Neutrophil (primary cell): ENCODE measurements at regions not wholly inside any gene's neighbourhood (a gene's known extent, or its start where the extent isn't known, plus 50 kb on each side); places are given as distances from the start of the nearest gene placed in this dataset.

Source experiments
- H3K27ac ChIP-seq: fragments of 200-600 bp; sonication (generic); 2 replicates; pipeline ENCODE4 v1.5.1; 2016; ENCODE audit warnings: mild to moderate bottlenecking, moderate library complexity
- H3K27me3 ChIP-seq: fragments of 200-600 bp; sonication (generic); 2 replicates; pipeline ENCODE4 v1.6.0; 2016; ENCODE audit warnings: mild to moderate bottlenecking
- H3K36me3 ChIP-seq: fragments of 200-600 bp; sonication (generic); 2 replicates; pipeline ENCODE4 v1.5.1; 2017
- H3K4me1 ChIP-seq, 2 experiments: fragments of 200-600 bp in 1 of 2; sonication (generic) in 1 of 2; 1 replicate in 1 of 2; 2 replicates in 1 of 2; pipeline versions ENCODE4 v1.5.1 to v1.6.1; 2013 to 2016; ENCODE audit warnings: low read depth in 1 of 2, low read length in 1 of 2, mild to moderate bottlenecking in 1 of 2, moderate library complexity in 1 of 2; ENCODE audit not compliant: control insufficient read depth in 1 of 2, insufficient read depth in 1 of 2
- H3K4me3 ChIP-seq, 2 experiments: fragments of 200-600 bp in 1 of 2; sonication (generic) in 1 of 2; 1 replicate in 1 of 2; 2 replicates in 1 of 2; pipeline ENCODE4 v1.5.1; 2013 to 2016; ENCODE audit warnings: low read depth in 1 of 2, low read length in 1 of 2, mild to moderate bottlenecking in 1 of 2, moderate library complexity in 1 of 2
- H3K9me3 ChIP-seq: fragments of 200-600 bp; sonication (generic); 2 replicates; pipeline ENCODE4 v1.5.1; 2016
- CTCF ChIP-seq: fragments of 200-600 bp; sonication (generic); IDR thresholded peaks from 2 replicates; pipeline ENCODE4 v1.5.1; 2016; ENCODE audit warnings: antibody characterized with exemption

- Histone ChIP-seq H3K27ac (no peak overlapping the region), H3K4me1 (no peaks in the 10 kb centered on the region), H3K36me3 (no peaks in the 10 kb centered on the region), H3K4me3 (no peak overlapping the region), H3K27me3 (no peaks in the 10 kb centered on the region), H3K9me3 (no peaks in the 10 kb centered on the region)
- no peak for TF ChIP-seq CTCF
Observed at GRCh38 chr17:13688716-13689115, 87.0 kb upstream of the HS3ST3A1 start.

- Histone ChIP-seq H3K36me3 (no peaks in the 10 kb centered on the region), H3K4me1 (no peaks in the 10 kb centered on the region), H3K27me3 (no peaks in the 10 kb centered on the region), H3K4me3 (no peak overlapping the region), H3K9me3 (no peaks in the 10 kb centered on the region), H3K27ac (no peak overlapping the region)
- TF ChIP-seq CTCF = no peak
Observed at GRCh38 chr17:13690806-13691205, 89.1 kb upstream of the HS3ST3A1 start.

- TF ChIP-seq CTCF = no peak
- H3K4me1 ChIP-seq = no peaks in the 10 kb centered on the region
- H3K36me3 ChIP-seq = no peaks in the 10 kb centered on the region
- H3K4me3 ChIP-seq = no peak overlapping the region
- no peaks in the 10 kb centered on the region for H3K9me3 ChIP-seq
- no peak overlapping the region for H3K27ac ChIP-seq
- H3K27me3 ChIP-seq = no peaks in the 10 kb centered on the region
Observed at GRCh38 chr17:13694934-13695333, 93.2 kb upstream of the HS3ST3A1 start.

GRCh38 chr17:13698832-13699231, 97.1 kb upstream of the HS3ST3A1 start:
- no peak for TF ChIP-seq CTCF
- no peaks in the 10 kb centered on the region for H3K36me3 ChIP-seq
- no peaks in the 10 kb centered on the region for H3K27me3 ChIP-seq
- no peaks in the 10 kb centered on the region for H3K4me1 ChIP-seq
- H3K4me3 ChIP-seq = no peak overlapping the region
- H3K27ac ChIP-seq = no peak overlapping the region
- no peaks in the 10 kb centered on the region for H3K9me3 ChIP-seq

GRCh38 chr17:13699261-13699660, 97.5 kb upstream of the HS3ST3A1 start:
- TF ChIP-seq CTCF = no peak
- Histone ChIP-seq H3K27me3 (no peaks in the 10 kb centered on the region), H3K4me3 (no peak overlapping the region), H3K27ac (no peak overlapping the region), H3K36me3 (no peaks in the 10 kb centered on the region), H3K4me1 (no peaks in the 10 kb centered on the region), H3K9me3 (no peaks in the 10 kb centered on the region)

- Histone ChIP-seq H3K27me3 (no peaks in the 10 kb centered on the region), H3K9me3 (no peaks in the 10 kb centered on the region)
- TF ChIP-seq CTCF = no peak
Observed at GRCh38 chr17:13702266-13702665, 100.5 kb upstream of the HS3ST3A1 start.

More at GRCh38 chr17:13702266-13702665, 100.5 kb upstream of the HS3ST3A1 start:
- H3K4me3 ChIP-seq = no peak overlapping the region
- H3K4me1 ChIP-seq = no peaks in the 10 kb centered on the region
- no peaks in the 10 kb centered on the region for H3K36me3 ChIP-seq
- no peak overlapping the region for H3K27ac ChIP-seq
